GM18519 (cell line): ENCODE measurements at regions not wholly inside any gene's neighbourhood (a gene's known extent, or its start where the extent isn't known, plus 50 kb on each side); places are given as distances from the start of the nearest gene placed in this dataset.
"Not testable (repeated sequence)": the region's sequence is repeated elsewhere in the genome, so short reads cannot be mapped to it uniquely, and the experiment has no call there.

Experiments used
- ATAC-seq: cut with Tn5 transposase; IDR thresholded peaks from one replicate; pipeline ENCODE4 v1.9.1; 2021; ENCODE audit warnings: mild to moderate bottlenecking, moderate library complexity; ENCODE audit not compliant: unreplicated experiment, low FRiP score

DNA sequence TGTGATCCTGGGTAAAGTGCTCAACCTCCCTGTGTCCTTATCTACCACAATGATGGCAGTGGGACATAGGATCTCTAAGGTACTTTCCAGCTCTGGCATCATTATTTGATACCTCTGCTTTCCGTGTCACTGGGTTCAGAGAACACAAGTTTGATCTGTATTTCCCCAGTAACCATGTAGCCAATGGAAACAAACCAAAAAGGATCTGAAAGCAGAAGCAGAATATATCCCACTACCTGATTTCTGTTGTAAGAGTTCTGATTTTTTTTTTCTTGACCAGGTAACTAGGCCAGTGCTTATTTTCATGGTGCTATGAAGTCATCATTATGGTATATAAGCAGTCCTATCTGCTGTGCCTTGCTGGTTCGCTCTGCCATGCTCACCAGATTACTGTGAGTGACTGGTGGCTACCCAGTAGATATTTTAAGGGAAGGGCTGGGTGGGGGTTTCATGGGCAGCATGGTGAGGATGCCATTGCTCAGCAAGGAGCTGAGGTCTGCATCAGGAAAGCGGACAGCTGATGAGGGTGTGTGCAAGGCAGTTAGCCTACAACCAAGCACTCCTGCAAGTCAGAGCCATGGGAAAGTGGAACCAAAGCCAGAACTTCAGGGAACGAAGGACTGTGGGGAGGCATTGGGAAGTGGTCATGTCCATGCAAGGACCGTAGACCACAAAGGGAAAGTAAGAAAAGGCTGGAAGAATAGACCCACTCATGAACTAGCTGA, 104.9 kb upstream of the EDEM3 start:
- ATAC-seq = no peak

DNA sequence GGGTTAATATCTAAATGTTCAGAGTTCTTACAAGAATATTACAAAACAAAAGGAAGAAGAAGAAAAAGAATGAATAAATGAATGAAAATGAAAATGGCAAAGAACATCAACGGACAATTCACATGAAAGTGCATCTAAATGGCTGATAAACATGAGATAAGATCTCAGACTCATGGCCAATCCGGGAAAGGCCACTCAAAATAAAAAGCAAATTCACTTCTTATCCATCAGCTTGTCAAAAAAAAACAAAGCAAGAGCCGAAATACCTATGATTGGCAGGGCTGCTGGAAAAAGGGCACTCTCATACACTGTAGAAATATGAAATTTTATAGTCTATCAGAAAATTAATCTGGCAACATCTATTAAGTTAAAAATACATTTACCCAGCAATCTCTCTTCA, 103.6 kb upstream of the EDEM3 start:
- no peak for ATAC-seq

DNA sequence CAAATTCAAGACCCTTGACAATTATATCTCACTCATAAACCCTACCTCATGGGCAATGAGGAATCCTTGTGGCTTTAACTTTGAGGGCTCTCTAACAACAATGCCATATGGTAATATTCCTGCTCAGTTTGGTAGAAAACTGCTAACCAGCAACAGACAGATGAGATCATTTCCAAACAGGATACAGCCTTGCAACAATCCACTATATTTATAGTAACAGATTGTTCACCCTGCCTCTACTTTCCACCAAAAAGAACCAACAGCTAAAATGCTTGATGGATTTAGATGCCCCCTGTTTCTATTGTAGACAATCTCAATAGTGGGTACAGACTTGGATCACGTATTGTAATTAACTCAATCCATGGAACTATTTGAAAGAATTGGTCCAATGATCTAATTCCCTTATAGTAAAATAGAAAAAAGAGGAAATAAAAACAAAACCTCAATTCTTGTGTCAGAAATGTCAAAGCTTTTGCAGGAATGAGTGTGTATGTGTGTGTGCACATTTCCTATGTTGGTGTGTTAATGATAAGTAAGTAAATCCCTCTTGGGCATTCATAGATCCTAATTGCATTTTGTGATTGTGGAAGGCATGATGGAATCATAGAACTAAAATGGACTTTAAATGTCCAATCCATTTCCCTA, 100.0 kb upstream of the EDEM3 start:
- ATAC-seq = no peak

DNA sequence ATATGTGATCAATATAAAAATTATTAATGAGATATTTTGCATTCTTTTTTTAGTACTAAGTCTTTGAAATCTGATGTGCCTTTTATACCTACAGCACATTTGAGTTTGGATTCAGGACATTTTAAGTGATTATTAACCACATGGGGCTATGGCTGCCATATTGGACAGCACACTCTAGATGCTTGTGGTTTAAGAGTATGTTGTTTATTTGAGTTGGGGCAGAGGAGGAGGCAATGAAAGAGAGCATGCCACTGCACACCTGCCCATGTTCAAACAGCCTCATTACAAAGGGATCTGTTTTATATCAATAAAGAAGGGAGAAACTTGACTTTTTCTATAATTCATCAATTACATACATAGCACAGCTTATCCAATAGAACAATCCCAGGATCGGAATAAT, 99.4 kb upstream of the EDEM3 start:
- no peak for ATAC-seq

DNA sequence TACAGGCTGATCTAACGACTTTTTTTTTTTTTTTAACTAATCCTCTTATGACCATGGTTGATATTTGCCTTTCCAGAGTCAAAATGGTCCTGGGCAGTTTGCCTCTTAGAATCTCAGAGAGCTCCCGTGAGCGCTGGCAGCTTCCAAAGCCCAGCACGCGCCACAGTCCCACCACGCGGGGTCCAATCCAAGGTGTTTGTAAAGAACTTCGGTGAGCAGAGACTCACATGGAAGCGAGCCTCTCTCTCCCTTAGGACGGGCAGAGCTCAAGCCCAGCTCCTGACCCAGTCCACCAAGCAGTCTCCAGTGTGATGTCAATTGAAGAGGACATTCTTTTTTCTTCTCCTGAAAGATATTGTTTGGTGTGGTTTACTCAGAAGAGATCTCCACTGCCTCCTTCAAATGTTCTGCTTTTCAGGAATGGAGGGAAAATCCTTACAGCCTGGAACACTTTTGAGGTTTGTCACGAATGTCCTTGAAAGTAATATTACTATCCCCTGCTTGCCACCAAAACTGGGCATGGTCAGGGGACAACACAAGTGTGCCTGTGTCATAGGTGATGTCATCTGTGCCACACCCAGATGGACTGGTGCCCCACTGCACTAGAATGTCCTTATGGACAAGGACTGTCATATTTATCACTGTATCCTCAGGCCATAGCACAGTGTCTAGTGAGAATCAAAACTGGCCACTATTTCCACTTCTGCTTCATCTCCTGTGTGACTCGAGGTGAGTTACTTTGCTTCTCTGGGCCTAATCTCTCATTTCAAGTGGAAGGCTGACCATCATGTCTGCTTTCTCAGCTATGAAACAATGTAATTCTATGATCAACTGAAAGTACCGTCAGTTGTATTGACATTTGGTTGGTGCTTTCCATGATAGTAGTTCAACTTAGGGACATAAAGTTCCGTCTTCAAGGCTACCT, 97.4 kb upstream of the EDEM3 start:
- no peak for ATAC-seq

DNA sequence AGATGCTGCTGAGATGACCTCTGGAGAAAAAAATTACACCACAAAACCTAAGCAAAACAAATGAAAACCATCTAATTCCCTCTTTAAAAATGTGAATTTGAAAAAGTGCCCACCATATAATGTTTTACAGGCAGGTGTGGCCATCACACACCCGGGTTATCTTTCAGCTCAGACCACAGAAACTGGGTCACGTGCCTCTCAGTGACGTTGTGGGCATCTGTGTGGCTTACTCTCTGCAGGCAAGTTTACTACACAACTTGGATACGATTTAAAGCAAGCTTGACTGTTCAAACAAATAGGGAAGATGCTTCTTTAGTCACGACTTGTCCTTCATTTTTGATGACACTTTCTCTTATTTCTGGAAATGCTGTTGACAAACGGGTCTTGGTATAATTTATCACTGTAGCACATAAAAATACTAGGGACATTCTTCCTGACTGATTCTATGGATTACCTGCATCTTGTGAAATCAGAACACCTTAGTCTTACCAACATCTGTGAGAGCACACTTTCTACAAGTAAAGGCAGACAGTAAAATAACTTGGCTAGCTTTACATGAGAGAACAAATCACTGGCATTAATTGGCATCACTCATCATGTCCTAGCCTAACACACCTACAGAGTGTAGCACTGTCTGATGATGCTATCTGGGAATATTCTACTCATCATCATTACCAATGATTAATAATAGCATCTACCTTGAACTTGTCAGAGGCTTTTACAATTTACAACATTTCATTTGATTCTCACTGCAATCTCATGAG, 89.3 kb upstream of the EDEM3 start:
- peak; percentile 94 for ATAC-seq

DNA sequence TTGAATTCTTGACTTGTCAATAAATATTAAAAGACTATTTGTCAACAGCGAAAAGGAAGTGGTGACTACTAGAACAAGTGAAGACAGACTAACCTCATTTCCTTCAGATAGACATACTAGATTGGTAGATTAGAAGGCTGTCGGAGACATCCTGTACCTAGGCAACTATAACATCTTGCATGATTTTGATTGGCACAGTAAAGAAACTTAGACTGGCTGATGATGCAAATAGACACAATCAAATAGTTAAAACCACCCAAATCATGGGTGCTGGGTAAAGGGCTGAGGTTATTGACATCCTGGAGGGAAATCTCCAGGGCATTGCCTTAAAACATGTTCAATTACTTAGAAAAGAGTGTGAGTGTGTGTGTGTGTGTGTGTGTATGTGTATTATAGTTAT, 85.9 kb upstream of the EDEM3 start:
- ATAC-seq = no peak

DNA sequence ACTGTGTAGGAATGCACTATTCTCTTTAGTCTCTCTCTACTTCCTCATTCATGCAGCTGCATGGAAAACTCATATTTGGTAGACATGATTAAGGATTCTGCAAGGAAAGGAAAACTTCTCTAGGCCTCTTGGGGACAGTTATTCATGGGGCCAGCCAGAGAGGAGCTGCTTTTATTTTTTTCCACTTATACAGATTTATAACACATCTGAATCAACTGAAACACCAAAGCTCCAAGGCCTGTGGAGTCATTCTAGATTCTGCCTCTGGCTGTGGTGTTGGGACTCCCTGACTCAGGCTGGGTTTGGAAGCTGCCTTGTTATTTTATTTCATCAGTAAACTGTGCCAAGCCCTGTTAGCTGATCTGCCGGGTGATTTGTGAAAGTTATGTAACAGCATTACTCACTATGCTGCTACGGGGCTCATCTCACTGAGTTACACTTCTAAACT, 83.9 kb upstream of the EDEM3 start:
- ATAC-seq = no peak

DNA sequence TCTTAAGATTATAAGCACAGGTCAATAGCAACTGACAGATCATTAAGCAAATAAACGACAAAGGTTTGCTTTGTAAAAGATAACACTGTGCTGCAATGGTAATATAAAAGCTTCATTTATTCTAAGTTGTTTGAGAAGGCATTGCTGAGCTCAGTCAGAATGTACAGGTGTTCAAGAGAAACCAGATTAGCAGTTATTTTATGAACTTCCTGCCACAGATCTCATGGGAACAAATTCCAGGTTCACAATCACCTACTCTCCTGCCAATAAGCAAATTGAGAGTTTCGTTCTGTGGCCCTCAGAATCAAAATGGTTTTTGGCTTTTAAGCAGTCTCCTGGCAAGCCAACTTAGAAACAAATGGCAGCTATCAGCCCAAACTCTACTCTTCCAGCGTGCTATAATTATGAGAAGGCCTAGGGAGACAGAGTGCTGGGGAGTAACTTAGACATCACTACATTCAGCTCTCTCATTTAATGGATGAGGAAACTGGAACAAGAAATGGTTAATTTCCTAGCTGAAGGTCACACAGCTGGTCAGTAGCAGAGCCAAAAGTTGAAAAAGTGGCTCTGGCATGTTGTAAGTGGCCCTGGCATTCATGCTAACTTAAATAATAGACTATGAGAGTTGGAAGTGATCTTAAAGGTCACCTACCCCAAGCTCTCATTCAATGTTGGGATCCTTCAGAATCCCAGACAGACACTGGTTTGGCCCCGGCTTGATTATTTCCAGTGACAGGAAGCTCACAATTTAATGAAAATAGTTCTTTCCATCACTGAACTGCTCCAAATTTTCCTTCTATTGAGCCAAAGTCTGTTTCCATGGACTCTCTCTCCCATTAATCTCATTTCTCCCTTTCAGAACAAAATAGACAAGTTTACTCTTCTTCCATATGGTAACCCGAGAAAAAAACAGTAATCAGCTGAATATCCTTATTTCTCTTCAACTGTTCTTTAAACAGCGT, 82.6 kb upstream of the EDEM3 start:
- no peak for ATAC-seq

DNA sequence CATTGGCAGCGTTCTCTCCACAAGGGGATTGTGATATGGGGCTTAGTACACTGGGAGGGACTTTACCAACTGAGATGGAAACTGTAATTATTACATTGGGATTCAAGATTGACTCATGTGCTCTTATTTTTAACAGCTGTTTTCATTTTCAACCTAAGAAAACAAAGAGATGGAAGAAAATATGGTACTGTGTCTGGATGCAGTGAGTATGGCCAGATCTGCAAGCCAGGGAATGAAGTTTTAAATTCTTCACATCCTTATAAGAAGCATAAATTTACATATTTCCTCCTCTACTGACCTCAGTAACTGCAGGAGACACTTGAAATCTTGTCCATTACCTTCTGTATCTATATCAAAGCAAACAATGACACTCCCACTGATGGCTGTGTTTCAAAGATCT, 81.5 kb upstream of the EDEM3 start:
- no peak for ATAC-seq

DNA sequence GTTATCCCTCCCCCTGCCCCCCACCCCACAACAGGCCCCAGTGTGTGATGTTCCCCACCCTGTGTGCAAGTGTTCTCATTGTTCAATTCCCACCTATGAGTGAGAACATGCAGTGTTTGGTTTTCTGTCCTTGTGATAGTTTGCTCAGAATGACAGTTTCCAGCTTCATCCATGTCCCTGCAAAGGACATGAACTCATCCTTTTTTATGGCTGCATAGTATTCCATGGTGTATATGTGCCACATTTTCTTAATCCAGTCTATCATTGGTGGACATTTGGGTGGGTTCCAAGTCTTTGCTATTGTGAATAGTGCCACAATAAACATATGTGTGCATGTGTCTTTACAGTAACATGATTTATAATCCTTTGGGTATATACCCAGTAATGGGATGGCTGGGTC, 79.3 kb upstream of the EDEM3 start:
- ATAC-seq = not testable (repeated sequence)

DNA sequence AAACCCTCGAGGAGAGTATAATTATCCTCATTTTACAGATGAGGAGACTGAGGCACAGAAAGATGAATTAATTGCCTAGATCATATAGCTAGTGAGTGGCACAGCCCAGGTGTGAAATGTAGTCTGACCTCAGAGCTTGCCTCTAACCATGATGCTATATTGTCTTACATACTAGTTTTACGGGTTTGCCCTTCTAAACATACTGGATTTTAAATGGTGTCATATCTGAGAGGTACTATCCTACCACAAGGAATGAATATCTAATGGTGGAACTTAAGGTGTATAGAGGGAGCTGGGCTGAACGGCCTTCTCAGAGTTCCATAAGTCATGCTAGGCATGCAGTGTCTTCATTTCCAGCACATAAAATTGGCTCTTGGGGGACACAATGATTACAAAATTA, 77.9 kb upstream of the EDEM3 start:
- no peak for ATAC-seq

DNA sequence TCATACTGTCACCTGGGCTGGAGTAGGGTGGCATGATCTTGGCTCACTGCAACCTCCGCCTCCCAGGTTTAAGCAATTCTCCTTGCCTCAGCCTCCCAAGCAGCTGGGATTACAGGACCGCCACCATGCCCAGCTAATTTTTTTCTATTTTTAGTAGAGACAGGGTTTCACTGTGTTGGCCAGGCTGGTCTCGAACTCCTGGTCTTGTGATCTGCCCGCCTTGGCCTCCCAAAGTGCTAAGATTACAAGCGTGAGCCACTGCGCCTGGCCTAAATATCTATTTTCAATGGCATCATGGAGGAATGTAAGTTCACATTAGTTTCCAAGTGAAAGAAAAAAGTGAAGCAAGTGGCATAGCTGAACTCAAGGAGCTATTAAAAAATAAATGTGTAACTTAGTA, 74.8 kb upstream of the EDEM3 start:
- ATAC-seq = not testable (repeated sequence)

DNA sequence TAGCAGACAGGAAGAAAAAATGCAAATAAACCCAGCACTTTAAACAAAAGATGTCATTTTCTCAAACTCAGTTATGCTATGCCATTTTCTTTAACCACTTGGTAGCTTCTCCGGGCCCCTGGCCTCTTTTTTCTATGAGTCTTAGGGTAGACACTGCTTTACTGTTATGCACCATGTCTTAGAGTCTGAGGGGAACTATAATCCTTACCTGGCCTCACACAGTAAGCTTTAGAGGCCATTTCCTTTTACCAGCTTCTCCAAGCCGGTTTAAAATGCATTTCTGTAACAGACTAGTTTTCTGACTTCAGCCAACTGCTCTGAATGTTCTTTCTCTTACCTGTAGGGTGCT, 73.7 kb upstream of the EDEM3 start:
- no peak for ATAC-seq

DNA sequence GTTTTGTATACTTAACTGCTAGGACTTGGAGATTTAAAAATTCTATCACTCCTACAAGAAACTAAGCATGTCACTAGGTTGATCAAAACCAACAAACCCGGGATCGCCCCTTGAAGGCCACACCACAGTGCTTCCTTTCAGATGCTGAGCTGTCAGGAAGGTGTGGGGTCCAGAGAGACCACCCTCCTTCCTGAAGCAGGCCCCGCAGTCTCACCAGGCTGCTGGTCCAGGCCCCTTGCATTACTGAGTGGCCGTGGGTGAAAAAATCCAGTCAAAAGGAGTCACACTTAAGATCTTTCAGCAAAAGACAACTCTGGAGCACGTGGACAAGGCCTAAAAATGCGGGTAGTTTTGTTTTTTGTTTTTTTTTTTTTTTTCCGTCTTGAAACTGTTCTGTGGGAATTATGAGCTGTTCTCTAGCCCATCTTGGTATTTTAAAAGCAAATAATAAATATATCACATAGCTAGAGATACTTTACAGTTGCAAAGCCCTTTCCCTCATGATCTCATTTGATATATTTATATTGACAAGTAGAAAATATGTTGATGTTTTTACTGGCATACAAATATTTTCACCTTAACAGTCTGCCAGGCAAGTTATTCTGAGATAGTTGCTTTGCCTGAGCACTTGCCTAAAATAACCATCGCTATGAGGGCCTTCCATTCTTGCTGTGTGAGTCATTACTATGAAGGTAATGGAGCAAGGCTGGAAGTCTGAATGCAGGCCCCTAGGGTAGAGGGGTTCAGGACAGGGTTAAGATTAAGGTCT, 73.1 kb upstream of the EDEM3 start:
- no peak for ATAC-seq

DNA sequence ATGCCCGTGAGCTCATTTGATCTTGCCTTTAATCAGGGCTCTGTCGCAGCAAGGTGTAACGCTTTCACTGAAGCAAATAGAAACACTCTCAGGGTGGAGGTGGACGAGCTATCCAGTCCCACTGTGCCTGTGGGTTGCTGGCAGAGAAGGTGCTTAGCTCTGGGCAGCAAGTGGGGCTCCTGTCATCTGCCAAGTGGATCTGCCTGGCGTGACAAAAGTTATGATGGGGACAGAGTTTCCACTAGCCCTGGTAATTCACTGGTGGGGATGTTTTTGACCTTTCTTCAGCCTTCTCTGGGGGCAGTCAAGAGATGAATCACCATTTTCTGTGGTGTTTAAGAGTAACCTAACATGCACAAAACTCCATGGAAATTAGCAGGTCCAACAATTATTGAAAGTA, 71.3 kb upstream of the EDEM3 start:
- no peak for ATAC-seq

DNA sequence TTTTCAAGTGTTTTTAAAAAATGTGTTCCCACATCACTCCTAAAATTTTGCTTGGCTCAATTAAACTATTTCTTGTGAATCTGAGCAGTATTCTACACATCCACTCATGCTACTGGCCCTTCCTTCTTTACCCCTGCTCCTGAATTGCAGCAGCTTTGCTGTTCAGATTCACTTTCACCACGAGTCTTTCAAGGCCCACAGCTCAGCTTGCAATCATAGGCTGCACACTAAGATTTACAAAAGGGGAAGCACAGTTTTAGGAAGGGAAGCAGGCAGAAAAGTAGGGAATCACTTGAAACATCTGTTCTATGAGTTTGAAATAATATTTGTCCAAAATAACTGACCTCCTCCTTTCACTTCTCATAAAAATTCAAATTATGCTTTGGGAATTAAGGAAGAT, 70.9 kb upstream of the EDEM3 start:
- ATAC-seq = no peak

DNA sequence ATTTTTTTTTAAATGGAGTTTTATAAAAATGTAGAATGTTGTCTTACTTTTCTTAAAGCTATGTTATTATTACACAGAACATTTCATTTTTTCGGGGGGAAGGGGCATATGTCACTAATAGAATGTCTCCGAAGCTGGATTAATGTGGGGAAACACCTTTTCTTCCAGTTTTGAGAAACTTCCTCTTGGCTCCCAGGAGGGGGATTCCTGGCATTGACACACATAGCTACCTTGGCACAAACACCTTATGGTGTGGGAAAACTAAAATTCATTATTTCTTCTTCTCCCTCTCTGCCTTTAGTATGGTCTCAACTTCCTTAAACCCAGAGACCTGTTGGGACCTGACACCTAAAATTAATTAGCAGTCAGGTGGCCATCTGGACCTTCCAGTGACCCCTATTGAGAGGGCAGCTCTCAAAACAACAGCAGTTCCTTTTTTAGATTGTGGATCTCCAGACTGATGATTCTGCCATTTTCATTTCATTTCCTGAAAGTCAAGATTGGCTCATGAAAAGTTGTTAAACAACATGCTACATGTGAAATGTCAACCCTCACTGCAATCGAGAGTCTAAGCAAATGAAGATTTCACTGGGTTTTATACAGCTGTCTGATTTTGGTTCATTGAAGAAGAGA, 70.1 kb upstream of the EDEM3 start:
- ATAC-seq = no peak
